Esophagus (tissue), 2 donors: ENCODE measurements at regions not wholly inside any gene's neighbourhood (a gene's known extent, or its start where the extent isn't known, plus 50 kb on each side); places are given as distances from the start of the nearest gene placed in this dataset.

Source experiments
- H3K27ac ChIP-seq, 2 donors: one replicate each; pipeline ENCODE4 v1.5.1; 2013; ENCODE audit warnings: low read depth in 2 of 2, mild to moderate bottlenecking in 2 of 2, inconsistent platforms in 1 of 2, low read length in 1 of 2, moderate library complexity in 1 of 2
- H3K27me3 ChIP-seq, 2 donors: one replicate each; pipeline ENCODE4 v1.6.1; 2013; ENCODE audit warnings: low read length in 2 of 2, control low read depth in 1 of 2, mild to moderate bottlenecking in 1 of 2; ENCODE audit not compliant: insufficient read depth in 2 of 2, control insufficient read depth in 1 of 2
- H3K36me3 ChIP-seq, 2 donors: one replicate each; pipeline ENCODE4 v1.6.1; 2013; ENCODE audit warnings: low read length in 1 of 2; ENCODE audit not compliant: control insufficient read depth in 2 of 2, insufficient read depth in 2 of 2
- H3K4me1 ChIP-seq, 2 donors: one replicate each; pipeline ENCODE4 v1.6.1; 2013; ENCODE audit warnings: low read length in 1 of 2; ENCODE audit not compliant: control insufficient read depth in 2 of 2, insufficient read depth in 2 of 2
- H3K4me3 ChIP-seq, 2 donors: one replicate each; pipeline ENCODE4 v1.5.1; 2013; ENCODE audit warnings: low read length in 2 of 2, mild to moderate bottlenecking in 2 of 2, low read depth in 1 of 2, moderate library complexity in 1 of 2
- H3K9me3 ChIP-seq, 2 donors: one replicate each; pipeline ENCODE4 v1.6.1; 2013; ENCODE audit warnings: mild to moderate bottlenecking in 2 of 2, low read depth in 1 of 2, low read length in 1 of 2, moderate library complexity in 1 of 2; ENCODE audit not compliant: control insufficient read depth in 2 of 2, insufficient read depth in 1 of 2
- WGBS, 2 donors: extraction: QIAGEN DNeasy Blood & Tissue Kit; methylation state at CpG; one replicate each; pipeline ENCODE4 v1.1.7; 2013; 5-methylcytosine and 5-hydroxymethylcytosine counted together
- donor health status: healthy with polysubstance abuse.
- donor health status: Bipolar disorder and iron deficiency.

GRCh38 chr13:74646091-74646490, 511.9 kb upstream of the KLF12 start:
- 73 to 78% methylated on average over 3 of the region's 3 CpGs for WGBS, 2 donors
- H3K4me1 ChIP-seq = no peaks in the 10 kb centered on the region
- no peaks in the 10 kb centered on the region for H3K27me3 ChIP-seq

DNA sequence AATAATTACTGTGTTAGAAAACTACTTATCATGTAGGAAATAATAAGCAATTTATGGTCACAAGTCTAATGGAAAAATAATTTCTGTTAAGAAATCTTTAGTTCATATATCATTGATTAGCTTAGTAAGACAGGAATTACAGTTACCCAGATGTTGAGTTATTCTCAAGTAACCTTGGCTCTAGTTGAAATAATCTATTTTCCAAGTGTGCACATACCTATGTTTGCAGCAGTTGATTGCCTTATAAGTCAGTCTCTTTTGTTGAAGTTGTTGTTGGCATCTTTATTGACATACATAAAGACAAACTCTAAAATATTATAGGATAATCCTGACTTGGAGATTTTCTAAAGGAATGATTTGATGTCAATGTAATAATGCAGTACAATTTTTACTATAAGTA, 511.4 kb upstream of the KLF12 start:
- Histone ChIP-seq H3K36me3 (no peaks in the 10 kb centered on the region), H3K4me1 (no peaks in the 10 kb centered on the region), H3K27ac (no peak overlapping the region), H3K9me3 (no peaks in the 10 kb centered on the region), H3K4me3 (no peak overlapping the region), H3K27me3 (no peaks in the 10 kb centered on the region)

More at GRCh38 chr13:74646091-74646490, 511.9 kb upstream of the KLF12 start:
- H3K27ac ChIP-seq = no peak overlapping the region
- H3K9me3 ChIP-seq = no peaks in the 10 kb centered on the region
- no peaks in the 10 kb centered on the region for H3K36me3 ChIP-seq
- H3K4me3 ChIP-seq = no peak overlapping the region

DNA sequence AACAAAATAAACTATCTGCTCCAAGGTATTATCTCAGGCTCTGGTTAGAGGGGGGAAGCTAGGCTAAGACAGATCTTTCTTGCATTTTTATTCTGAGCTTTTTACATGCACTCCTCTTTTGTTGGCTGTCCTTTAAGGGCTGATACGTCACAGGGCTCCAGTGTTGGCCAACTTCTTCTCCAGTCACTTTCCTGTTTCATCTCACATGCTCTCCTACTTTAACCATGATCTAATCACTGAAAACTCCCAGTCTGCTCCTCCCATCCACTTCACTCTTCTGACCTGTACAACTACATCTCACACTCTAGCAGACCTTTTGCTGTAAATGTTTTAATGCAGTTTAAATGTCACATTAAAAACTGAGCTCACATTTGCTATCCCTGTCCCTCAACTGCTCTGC, 510.0 kb upstream of the KLF12 start:
- 56 to 66% methylated on average over 1 of the region's 1 CpG for WGBS, 2 donors
- no peaks in the 10 kb centered on the region for H3K4me1 ChIP-seq
- H3K27ac ChIP-seq = no peak overlapping the region
- no peaks in the 10 kb centered on the region for H3K27me3 ChIP-seq
- H3K9me3 ChIP-seq = no peaks in the 10 kb centered on the region
- no peak overlapping the region for H3K4me3 ChIP-seq
- no peaks in the 10 kb centered on the region for H3K36me3 ChIP-seq

DNA sequence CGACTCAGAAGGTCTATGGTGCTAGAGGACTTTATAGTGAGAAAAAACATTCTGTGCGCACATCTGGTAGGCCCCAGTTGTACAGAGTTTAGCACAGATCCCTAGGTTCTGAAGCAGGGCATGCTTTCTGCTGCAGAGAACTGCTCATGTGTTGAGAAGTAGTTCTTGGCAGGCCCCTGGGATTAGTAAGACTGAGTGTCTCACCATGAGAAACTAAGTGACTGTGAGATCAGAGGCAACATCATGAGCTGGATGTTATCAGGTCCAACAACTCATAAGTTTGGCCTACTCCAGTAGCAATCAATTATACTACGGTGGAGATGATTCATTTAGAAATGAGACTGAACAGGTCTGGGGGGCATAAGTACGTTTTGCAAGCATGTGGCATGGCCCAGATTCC, 507.4 kb upstream of the KLF12 start:
- H3K4me3 ChIP-seq = no peak overlapping the region
- no peak overlapping the region for H3K27ac ChIP-seq
- H3K36me3 ChIP-seq = no peaks in the 10 kb centered on the region
- 69 to 73% methylated on average over 4 of the region's 4 CpGs for WGBS, 2 donors
- no peaks in the 10 kb centered on the region for H3K4me1 ChIP-seq
- no peaks in the 10 kb centered on the region for H3K27me3 ChIP-seq
- H3K9me3 ChIP-seq = no peaks in the 10 kb centered on the region

- Histone ChIP-seq H3K4me3 (no peak overlapping the region), H3K4me1 (no peaks in the 10 kb centered on the region), H3K9me3 (no peaks in the 10 kb centered on the region), H3K36me3 (no peaks in the 10 kb centered on the region), H3K27me3 (no peaks in the 10 kb centered on the region), H3K27ac (no peak overlapping the region)
- WGBS, 2 donors = 94% methylated on average over 2 of the region's 2 CpGs
Measured at GRCh38 chr13:74633734-74634133, 499.5 kb upstream of the KLF12 start.

DNA sequence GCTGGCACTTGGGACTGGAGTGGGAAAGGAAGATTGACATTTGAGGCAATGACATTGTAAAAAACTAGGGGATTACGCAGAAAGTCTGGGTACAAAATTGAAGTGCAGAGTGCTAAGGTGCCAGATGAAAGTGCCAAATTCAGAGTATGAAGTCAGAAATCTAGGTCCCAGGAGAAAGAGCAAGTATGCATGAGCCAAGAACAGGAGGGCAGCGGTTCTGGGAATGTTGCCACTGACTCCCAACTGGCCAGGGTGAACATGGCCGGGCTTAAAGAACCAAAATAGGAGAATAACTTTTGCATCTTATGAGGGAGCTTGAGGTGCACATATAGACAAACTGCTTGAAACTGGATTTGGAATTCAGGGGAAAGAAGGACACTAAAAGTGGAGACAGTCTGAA, 495.8 kb upstream of the KLF12 start:
- WGBS, 2 donors = 46 to 65% methylated on average over 3 of the region's 3 CpGs
- H3K27ac ChIP-seq = no peak overlapping the region
- H3K27me3 ChIP-seq = no peaks in the 10 kb centered on the region
- H3K4me3 ChIP-seq = no peak overlapping the region
- no peaks in the 10 kb centered on the region for H3K4me1 ChIP-seq
- no peaks in the 10 kb centered on the region for H3K9me3 ChIP-seq
- no peaks in the 10 kb centered on the region for H3K36me3 ChIP-seq

GRCh38 chr13:74625541-74625940, 491.3 kb upstream of the KLF12 start:
- Histone ChIP-seq H3K27me3 (no peaks in the 10 kb centered on the region), H3K9me3 (no peaks in the 10 kb centered on the region), H3K4me1 (no peaks in the 10 kb centered on the region), H3K36me3 (no peaks in the 10 kb centered on the region), H3K27ac (no peak overlapping the region), H3K4me3 (no peak overlapping the region)
- 71 to 84% methylated on average over 1 of the region's 1 CpG for WGBS, 2 donors

DNA sequence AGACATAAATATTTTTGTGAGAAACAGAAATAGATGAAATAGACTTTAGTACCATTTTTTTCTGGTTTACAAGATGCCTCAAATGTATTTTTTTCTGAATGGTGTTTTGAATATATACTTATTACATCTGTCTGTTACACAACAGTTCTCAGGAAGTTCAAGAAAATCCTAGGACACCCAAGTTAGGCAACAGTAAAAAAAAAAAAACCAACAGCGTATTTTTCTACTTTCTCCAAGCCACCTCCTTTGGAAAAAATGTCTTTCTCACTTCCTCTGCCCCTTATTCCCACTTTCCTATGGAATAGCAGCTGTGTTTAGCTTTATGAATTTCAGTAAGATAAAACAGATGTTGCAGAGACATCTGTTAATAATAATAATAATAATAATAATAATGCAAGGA, 489.6 kb upstream of the KLF12 start:
- 69 to 76% methylated on average over 1 of the region's 1 CpG for WGBS, 2 donors
- no peaks in the 10 kb centered on the region for H3K9me3 ChIP-seq
- no peak overlapping the region for H3K27ac ChIP-seq
- H3K36me3 ChIP-seq = no peaks in the 10 kb centered on the region
- no peak overlapping the region for H3K4me3 ChIP-seq
- no peaks in the 10 kb centered on the region for H3K4me1 ChIP-seq
- H3K27me3 ChIP-seq = no peaks in the 10 kb centered on the region

GRCh38 chr13:74622284-74622683, 488.1 kb upstream of the KLF12 start:
- Histone ChIP-seq H3K36me3 (no peaks in the 10 kb centered on the region), H3K9me3 (no peaks in the 10 kb centered on the region), H3K27ac (no peak overlapping the region), H3K4me3 (no peak overlapping the region), H3K4me1 (no peaks in the 10 kb centered on the region), H3K27me3 (no peaks in the 10 kb centered on the region)
- 43 to 48% methylated on average over 1 of the region's 1 CpG for WGBS, 2 donors

DNA sequence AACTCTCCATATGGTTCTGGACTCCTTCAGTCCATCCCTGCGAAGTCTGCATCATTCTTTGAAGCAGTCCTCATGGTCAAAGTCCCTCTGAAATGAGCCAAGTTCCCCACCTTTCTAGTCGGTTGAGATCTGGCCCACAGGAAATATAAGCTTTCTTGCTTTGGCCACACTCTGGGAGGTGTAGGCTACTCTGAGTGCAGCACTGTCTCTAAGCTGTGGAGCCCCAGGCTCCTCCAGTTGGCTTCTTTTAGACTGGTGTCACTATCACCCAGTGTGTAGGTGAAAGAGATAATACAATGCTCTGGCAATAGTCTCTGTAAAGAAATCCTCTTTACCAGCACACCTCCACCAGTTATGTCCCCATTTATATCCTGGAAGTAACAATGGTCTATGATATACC, 486.5 kb upstream of the KLF12 start:
- no peaks in the 10 kb centered on the region for H3K4me1 ChIP-seq
- 57 to 64% methylated on average over 2 of the region's 2 CpGs for WGBS, 2 donors
- no peaks in the 10 kb centered on the region for H3K9me3 ChIP-seq
- no peaks in the 10 kb centered on the region for H3K27me3 ChIP-seq
- H3K36me3 ChIP-seq = no peaks in the 10 kb centered on the region
- H3K4me3 ChIP-seq = no peak overlapping the region
- no peak overlapping the region for H3K27ac ChIP-seq
